HS-5 (cell line): ENCODE measurements at regions not wholly inside any gene's neighbourhood (a gene's known extent, or its start where the extent isn't known, plus 50 kb on each side); places are given as distances from the start of the nearest gene placed in this dataset.
"Not testable (repeated sequence)": the region's sequence is repeated elsewhere in the genome, so short reads cannot be mapped to it uniquely, and the experiment has no call there.

Source experiments
- DNase-seq: peaks from one replicate; pipeline ENCODE4 v3.0.0-alpha.2; 2012; ENCODE audit warnings: low read depth

GRCh38 chr7:20839196-20839735, 52.6 kb upstream of the SP8 start:
- no peak for DNase-seq

- no peak for DNase-seq
Measured at GRCh38 chr7:20839987-20840386, 53.3 kb upstream of the SP8 start.

- no peak for DNase-seq
Measured at GRCh38 chr7:20846791-20847190, 60.1 kb upstream of the SP8 start.

- DNase-seq, result no peak
Measured at GRCh38 chr7:20858951-20859350, 72.3 kb upstream of the SP8 start.

GRCh38 chr7:20861468-20861867, 74.8 kb upstream of the SP8 start:
- no peak for DNase-seq

GRCh38 chr7:20862554-20862953, 75.9 kb upstream of the SP8 start:
- no peak for DNase-seq

- DNase-seq, result no peak
Measured at GRCh38 chr7:20864221-20864620, 77.5 kb upstream of the SP8 start.

- no peak for DNase-seq
Measured at GRCh38 chr7:20865684-20866083, 79.0 kb upstream of the SP8 start.

GRCh38 chr7:20870977-20871376, 84.3 kb upstream of the SP8 start:
- DNase-seq, result no peak

GRCh38 chr7:20892776-20893175, 106.1 kb upstream of the SP8 start:
- no peak for DNase-seq

- DNase-seq, result no peak
Measured at GRCh38 chr7:20894806-20895205, 108.1 kb upstream of the SP8 start.

GRCh38 chr7:20895563-20895962, 108.9 kb upstream of the SP8 start:
- peak; percentile 16 for DNase-seq

- peak; percentile 29 for DNase-seq
Measured at GRCh38 chr7:20896996-20897395, 110.3 kb upstream of the SP8 start.

- no peak for DNase-seq
Measured at GRCh38 chr7:20906801-20907453, 120.2 kb upstream of the SP8 start.

GRCh38 chr7:20911081-20911480, 124.4 kb upstream of the SP8 start:
- no peak for DNase-seq

- no peak for DNase-seq
Measured at GRCh38 chr7:20913853-20914252, 127.2 kb upstream of the SP8 start.

- no peak for DNase-seq
Measured at GRCh38 chr7:20916311-20916710, 129.6 kb upstream of the SP8 start.

- no peak for DNase-seq
Measured at GRCh38 chr7:20917603-20918002, 130.9 kb upstream of the SP8 start.

- DNase-seq, result no peak
Measured at GRCh38 chr7:20918156-20918555, 131.5 kb upstream of the SP8 start.

GRCh38 chr7:20927178-20927577, 140.5 kb upstream of the SP8 start:
- DNase-seq, result not testable (repeated sequence)

GRCh38 chr7:20927976-20928375, 141.3 kb upstream of the SP8 start:
- DNase-seq, result no peak

- no peak for DNase-seq
Measured at GRCh38 chr7:20929199-20929598, 142.5 kb upstream of the SP8 start.

- DNase-seq, result no peak
Measured at GRCh38 chr7:20931739-20932138, 145.1 kb upstream of the SP8 start.

GRCh38 chr7:20932785-20933527, 146.3 kb upstream of the SP8 start:
- DNase-seq, result no peak
